GM19099 (cell line): ENCODE measurements at regions not wholly inside any gene's neighbourhood (a gene's known extent, or its start where the extent isn't known, plus 50 kb on each side); places are given as distances from the start of the nearest gene placed in this dataset.

Experiments
- POLR2A ChIP-seq: IDR thresholded peaks from 3 replicates; pipeline ENCODE4 v1.6.1; 2011; ENCODE audit warnings: low read depth; ENCODE audit not compliant: insufficient read length; ENCODE audit errors: extremely low read depth

- no peak for TF ChIP-seq POLR2A
Measured at GRCh38 chr6:156554160-156554559, 223.0 kb upstream of the ARID1B start.

GRCh38 chr6:156552849-156553248, 224.3 kb upstream of the ARID1B start:
- TF ChIP-seq POLR2A: no peak

GRCh38 chr6:156550949-156551348, 226.2 kb upstream of the ARID1B start:
- TF ChIP-seq POLR2A: no peak

GRCh38 chr6:156545931-156546330, 231.2 kb upstream of the ARID1B start:
- no peak for TF ChIP-seq POLR2A

GRCh38 chr6:156545021-156545420, 232.2 kb upstream of the ARID1B start:
- TF ChIP-seq POLR2A: no peak

GRCh38 chr6:156544046-156544445, 233.1 kb upstream of the ARID1B start:
- no peak for TF ChIP-seq POLR2A

GRCh38 chr6:156543431-156543830, 233.7 kb upstream of the ARID1B start:
- no peak for TF ChIP-seq POLR2A

- TF ChIP-seq POLR2A: no peak
Measured at GRCh38 chr6:156538875-156539660, 238.1 kb upstream of the ARID1B start.

- no peak for TF ChIP-seq POLR2A
Measured at GRCh38 chr6:156534594-156534993, 242.6 kb upstream of the ARID1B start.

GRCh38 chr6:156533872-156534524, 243.2 kb upstream of the ARID1B start:
- no peak for TF ChIP-seq POLR2A

- no peak for TF ChIP-seq POLR2A
Measured at GRCh38 chr6:156526081-156526480, 251.1 kb upstream of the ARID1B start.

GRCh38 chr6:156525541-156525940, 251.6 kb upstream of the ARID1B start:
- TF ChIP-seq POLR2A: no peak

- no peak for TF ChIP-seq POLR2A
Measured at GRCh38 chr6:156519940-156520339, 257.2 kb upstream of the ARID1B start.

- no peak for TF ChIP-seq POLR2A
Measured at GRCh38 chr6:156517088-156517487, 260.1 kb upstream of the ARID1B start.

- TF ChIP-seq POLR2A: no peak
Measured at GRCh38 chr6:156515242-156515641, 261.9 kb upstream of the ARID1B start.

GRCh38 chr6:156513504-156513903, 263.7 kb upstream of the ARID1B start:
- TF ChIP-seq POLR2A: no peak
